ENCODE measurements at regions not wholly inside any gene's neighbourhood (a gene's known extent, or its start where the extent isn't known, plus 50 kb on each side); places are given as distances from the start of the nearest gene placed in this dataset.
"Not testable (repeated sequence)": the region's sequence is repeated elsewhere in the genome, so short reads cannot be mapped to it uniquely, and the experiment has no call there.

DNA sequence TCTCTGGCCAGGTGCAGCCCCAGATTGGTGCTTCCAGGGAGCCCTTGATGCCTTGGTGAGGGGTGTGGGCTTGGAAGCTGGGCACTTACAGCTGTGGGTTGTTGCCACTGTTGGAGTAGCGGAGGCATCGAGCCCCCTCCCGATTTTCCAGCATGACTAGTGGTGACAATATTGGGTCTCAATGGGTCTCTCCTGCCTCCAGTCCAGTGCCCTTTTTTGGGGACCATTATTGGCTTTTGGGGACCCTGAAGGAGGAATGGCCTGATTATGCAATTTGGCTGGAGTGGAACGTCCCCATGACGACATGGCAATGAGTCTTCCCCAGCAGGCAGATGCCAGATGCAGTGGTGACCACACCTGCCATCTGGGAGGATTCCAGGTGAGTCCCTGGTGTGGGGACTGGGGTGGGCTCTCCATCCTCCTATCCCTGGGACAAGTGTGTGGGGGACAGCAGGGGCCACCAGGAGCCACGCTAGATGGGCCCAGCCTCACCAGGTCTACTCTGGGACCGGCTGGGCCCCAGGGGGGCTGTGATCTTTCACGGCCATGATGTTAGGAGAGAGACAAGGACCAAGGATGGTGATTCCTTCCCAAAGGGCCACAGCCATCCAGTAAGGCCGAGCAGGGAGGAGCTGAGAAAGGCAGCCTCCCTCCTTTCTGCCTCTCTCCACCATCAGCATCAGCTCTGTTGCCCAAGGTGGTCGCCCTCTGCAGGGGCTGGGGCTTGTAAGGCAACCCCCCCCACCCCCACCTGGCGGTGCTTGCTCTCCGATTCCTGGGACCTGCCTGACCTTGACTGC lies 196.8 kb downstream of the GOLGA6L6 start:
- intact Hi-C loops (cut with DNase I), result no loop called here
- peaks cover 0 to 29% (median 0%) of the 10 kb centered on the region in 4 donors for H3K27me3 ChIP-seq
- WGBS, result 77% methylated on average over 12 of the region's 12 CpGs
- DNase-seq (ENCODE audit: extremely low spot score), result peak; percentile 88
- no peaks in the 10 kb centered on the region for H3K4me1 ChIP-seq
- H3K9me3 ChIP-seq, result peaks cover 0 to 20% (median 13%) of the 10 kb centered on the region in 4 donors
- H3K4me3 ChIP-seq, result no peak overlapping the region
- no peaks in the 10 kb centered on the region for H3K36me3 ChIP-seq
- no peak for TF ChIP-seq POLR2A (IDR thresholded peaks at IDR 0.05; ENCODE audit: low read depth)
- no peak for TF ChIP-seq POLR2AphosphoS5 (IDR thresholded peaks at IDR 0.05)
- TF ChIP-seq EP300 (IDR thresholded peaks at IDR 0.05), result no peak
- TF ChIP-seq, protein P1, sequence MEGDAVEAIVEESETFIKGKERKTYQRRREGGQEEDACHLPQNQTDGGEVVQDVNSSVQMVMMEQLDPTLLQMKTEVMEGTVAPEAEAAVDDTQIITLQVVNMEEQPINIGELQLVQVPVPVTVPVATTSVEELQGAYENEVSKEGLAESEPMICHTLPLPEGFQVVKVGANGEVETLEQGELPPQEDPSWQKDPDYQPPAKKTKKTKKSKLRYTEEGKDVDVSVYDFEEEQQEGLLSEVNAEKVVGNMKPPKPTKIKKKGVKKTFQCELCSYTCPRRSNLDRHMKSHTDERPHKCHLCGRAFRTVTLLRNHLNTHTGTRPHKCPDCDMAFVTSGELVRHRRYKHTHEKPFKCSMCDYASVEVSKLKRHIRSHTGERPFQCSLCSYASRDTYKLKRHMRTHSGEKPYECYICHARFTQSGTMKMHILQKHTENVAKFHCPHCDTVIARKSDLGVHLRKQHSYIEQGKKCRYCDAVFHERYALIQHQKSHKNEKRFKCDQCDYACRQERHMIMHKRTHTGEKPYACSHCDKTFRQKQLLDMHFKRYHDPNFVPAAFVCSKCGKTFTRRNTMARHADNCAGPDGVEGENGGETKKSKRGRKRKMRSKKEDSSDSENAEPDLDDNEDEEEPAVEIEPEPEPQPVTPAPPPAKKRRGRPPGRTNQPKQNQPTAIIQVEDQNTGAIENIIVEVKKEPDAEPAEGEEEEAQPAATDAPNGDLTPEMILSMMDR (IDR thresholded peaks at IDR 0.05), result no peak
- no peak overlapping the region for H3K27ac ChIP-seq (replicated peaks in 1 of 4)

DNA sequence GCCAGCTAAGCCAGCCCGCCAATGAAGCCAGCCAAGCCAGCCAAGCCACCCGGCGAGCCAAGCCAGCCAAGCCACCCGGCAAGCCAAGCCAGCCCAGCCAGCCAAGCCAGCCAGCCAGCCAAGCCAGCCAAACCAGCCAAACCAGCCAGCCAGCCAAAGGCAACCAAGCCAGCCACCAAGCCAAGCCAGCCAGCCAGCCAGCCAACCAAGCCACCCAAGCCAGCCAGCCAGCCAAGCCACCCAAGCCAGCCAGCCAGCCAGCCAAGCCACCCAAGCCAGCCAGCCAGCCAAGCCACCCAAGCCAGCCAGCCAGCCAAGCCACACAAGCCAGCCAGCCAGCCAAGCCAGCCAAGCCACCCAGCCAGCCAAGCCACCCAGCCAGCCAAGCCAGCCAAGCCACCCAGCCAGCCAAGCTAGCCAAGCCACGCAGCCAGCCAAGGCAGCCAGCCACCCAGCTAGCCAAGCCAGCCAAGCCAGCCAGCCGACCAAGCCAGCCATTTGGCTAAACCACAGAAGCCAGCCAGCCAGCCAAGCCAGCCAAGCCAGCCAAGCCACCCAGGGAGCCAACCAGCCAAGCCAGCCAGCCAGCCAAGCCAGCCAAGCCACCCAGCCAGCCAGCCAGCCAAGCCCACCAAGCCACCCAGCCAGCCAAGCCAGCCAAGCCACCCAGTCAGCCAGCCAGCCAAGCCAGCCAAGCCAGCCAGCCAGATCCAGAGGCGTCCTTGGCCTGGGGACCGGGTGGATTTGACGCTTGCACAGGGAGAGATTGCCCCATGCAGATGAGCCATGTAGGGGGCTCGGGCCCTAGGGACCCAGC lies 198.0 kb downstream of the GOLGA6L6 start:
- H3K27ac ChIP-seq (replicated peaks in 1 of 4); H3K4me1 ChIP-seq; H3K36me3 ChIP-seq; intact Hi-C loops (cut with DNase I); H3K4me3 ChIP-seq: not testable (repeated sequence)
- DNase-seq (ENCODE audit: extremely low spot score), result peak; percentile 87
- WGBS, result 87% methylated on average over 10 of the region's 10 CpGs
- peaks cover 0 to 17% (median 0%) of the 10 kb centered on the region in 4 donors for H3K27me3 ChIP-seq
- H3K9me3 ChIP-seq, result peaks cover 0 to 20% (median 13%) of the 10 kb centered on the region in 4 donors

DNA sequence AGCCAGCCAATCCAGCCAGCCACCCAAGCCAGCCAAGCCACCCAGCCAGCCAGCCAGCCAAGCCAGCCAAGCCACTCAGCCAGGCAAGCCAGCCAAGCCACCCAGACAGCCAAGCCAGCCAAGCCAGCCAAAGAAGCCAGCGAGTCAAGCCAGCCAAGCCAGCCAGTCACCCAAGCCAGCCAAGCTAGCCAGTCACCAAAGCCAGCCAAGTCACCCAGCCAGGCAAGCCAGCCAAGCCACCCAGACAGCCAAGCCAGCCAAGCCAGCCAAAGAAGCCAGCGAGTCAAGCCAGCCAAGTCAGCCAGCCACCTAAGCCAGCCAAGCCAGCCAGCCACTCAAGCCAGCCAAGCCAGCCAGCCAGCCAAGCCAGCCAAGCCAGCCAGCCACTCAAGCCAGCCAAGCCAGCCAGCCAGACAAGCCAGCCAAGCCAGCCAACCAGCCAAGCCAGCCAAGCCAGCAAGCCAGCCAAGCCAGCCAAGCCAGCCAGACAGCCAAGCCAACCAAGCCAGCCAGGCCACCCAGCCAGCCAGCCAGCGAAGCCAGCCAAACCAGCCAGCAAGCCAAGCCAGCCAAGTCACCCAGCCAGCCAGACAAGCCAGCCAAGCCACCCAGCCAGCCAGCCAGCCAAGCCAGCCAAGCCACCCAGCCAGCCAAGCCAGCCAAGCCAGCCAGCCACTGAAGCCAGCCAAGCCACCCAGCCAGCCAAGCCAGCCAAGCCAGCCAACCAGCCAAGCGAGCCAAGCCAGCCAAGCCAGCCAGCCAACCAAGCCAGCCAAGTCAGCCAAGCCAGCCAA lies 198.8 kb downstream of the GOLGA6L6 start:
- H3K27ac ChIP-seq (replicated peaks in 1 of 4); H3K4me3 ChIP-seq; H3K4me1 ChIP-seq; intact Hi-C loops (cut with DNase I); H3K36me3 ChIP-seq: not testable (repeated sequence)
- DNase-seq (ENCODE audit: extremely low spot score), result peak; percentile 77
- Histone ChIP-seq H3K9me3 (peaks cover 0 to 20% (median 13%) of the 10 kb centered on the region in 4 donors), H3K27me3 (peaks cover 0 to 14% (median 0%) of the 10 kb centered on the region in 4 donors)
- 38% methylated on average over 4 of the region's 4 CpGs for WGBS

DNA sequence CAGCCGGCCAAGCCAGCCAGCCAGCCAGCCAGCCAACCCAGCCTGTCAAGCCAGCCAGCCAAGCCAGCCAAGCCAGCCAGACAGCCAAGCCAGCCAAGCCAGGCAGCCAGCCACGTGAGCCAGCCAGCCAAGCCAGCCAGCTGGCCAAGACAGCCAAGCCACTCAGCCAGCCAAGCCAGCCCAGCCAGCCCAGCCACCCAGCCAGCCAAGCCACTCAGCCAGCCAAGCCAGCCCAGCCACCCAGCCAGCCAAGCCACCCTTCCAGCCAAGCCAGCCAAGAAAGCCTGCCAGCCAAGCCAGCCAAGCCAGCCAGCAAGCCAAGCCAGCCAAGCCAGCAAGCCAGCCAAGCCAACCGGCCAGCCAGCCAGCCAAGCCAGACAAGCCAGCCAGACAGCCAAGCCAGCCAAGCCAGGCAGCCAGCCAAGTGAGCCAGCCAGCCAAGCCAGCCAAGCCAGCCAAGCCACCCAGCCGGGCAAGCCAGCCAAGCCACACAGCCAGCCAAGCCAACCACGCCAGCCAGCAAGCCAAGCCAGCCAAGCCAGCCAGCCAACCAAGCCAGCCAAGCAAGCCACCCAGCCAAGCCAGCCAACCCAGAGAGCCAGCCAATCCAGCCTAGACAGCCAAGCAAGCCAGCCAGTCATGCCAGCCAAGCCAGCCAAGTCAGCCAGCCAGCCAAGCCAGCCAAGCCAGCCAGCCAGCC lies 199.5 kb downstream of the GOLGA6L6 start:
- Histone ChIP-seq H3K27me3 (peaks cover 0 to 8% (median 0%) of the 10 kb centered on the region in 4 donors), H3K36me3 (no peaks in the 10 kb centered on the region), H3K4me1 (no peaks in the 10 kb centered on the region), H3K9me3 (peaks cover 0 to 21% (median 16%) of the 10 kb centered on the region in 4 donors), H3K27ac (replicated peaks in 1 of 4) (no peak overlapping the region), H3K4me3 (no peak overlapping the region)
- TF ChIP-seq EP300 (IDR thresholded peaks at IDR 0.05) (no peak), POLR2AphosphoS5 (IDR thresholded peaks at IDR 0.05) (no peak), POLR2A (IDR thresholded peaks at IDR 0.05; ENCODE audit: low read depth) (no peak)
- TF ChIP-seq, protein P1 (IDR thresholded peaks at IDR 0.05), result no peak
- DNase-seq (ENCODE audit: extremely low spot score), result peak; percentile 96
- intact Hi-C loops (cut with DNase I), result no loop called here
- WGBS, result 49% methylated on average over 5 of the region's 5 CpGs

DNA sequence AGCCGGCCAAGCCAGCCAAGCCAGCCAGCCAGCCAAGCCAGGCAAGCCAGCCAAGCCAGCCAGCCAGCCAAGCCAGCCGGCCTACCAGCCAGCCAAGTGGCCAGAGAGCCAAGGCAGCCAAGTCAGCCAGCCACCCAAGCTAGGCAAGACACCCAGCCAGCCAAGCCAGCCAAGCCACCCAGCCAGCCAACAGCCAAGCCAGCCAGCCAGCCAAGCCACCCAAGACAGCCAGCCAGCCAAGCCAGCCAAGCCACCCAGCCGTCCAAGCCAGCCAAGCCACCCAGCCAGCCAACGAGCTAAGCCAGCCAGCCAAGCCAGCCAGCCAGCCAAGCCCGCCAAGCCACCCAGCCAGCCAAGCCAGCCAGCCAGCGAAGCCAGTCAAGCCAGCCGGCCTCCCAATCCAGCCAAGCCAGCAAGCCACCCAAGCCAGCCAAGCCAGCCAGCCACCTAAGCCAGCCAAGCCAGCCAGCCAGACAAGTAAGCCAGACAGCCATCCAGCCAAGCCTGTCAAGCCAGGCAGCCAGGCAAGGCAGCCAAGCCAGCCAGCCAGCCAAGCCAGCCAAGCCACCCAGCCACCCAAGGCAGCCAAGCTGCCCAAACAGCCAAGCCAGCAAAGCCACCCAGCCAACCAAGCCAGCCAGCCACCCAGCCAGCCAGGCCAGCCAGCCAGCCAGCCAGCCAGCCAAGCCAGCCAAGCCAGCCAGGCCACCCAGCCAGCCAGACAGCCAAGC lies 200.5 kb downstream of the GOLGA6L6 start:
- DNase-seq (ENCODE audit: extremely low spot score), result peak; percentile 98
- H3K27ac ChIP-seq (replicated peaks in 1 of 4), result no peak overlapping the region
- intact Hi-C loops (cut with DNase I), result no loop called here
- H3K9me3 ChIP-seq, result peaks cover 0 to 13% (median 8%) of the 10 kb centered on the region in 4 donors
- TF ChIP-seq POLR2AphosphoS5 (IDR thresholded peaks at IDR 0.05) (no peak), POLR2A (IDR thresholded peaks at IDR 0.05; ENCODE audit: low read depth) (no peak), EP300 (IDR thresholded peaks at IDR 0.05) (no peak)
- TF ChIP-seq, protein P1 (IDR thresholded peaks at IDR 0.05), result no peak
- no peaks in the 10 kb centered on the region for H3K36me3 ChIP-seq
- peaks cover 0 to under 1% (median 0%) of the 10 kb centered on the region in 4 donors for H3K27me3 ChIP-seq
- H3K4me3 ChIP-seq, result no peak overlapping the region
- H3K4me1 ChIP-seq, result no peaks in the 10 kb centered on the region
- 71% methylated on average over 7 of the region's 7 CpGs for WGBS
